ENCODE measurements at regions not wholly inside any gene's neighbourhood (a gene's known extent, or its start where the extent isn't known, plus 50 kb on each side); places are given as distances from the start of the nearest gene placed in this dataset.

- no peak for TF ChIP-seq CTCF (IDR thresholded peaks at IDR 0.05; ENCODE audit: control insufficient read depth, extremely low read depth, insufficient read depth)
- no peak for DNase-seq (ENCODE audit: low read depth)
- H3K4me3 ChIP-seq (ENCODE audit: low read depth, low read length), result no peak overlapping the region
Measured at GRCh38 chr7:142400042-142400533, 142.2 kb upstream of the PRSS58 start.

- H3K4me3 ChIP-seq (ENCODE audit: low read depth, low read length), result no peak overlapping the region
- TF ChIP-seq CTCF (IDR thresholded peaks at IDR 0.05; ENCODE audit: control insufficient read depth, extremely low read depth, insufficient read depth), result peak; percentile 22; the same call in 1 of the 2 replicates
- DNase-seq (ENCODE audit: low read depth), result no peak
Measured at GRCh38 chr7:142391191-142391992, 133.5 kb upstream of the PRSS58 start.

GRCh38 chr7:142389544-142389943 is 131.7 kb upstream of the PRSS58 start:
- no peak for DNase-seq (ENCODE audit: low read depth)
- no peak for TF ChIP-seq CTCF (IDR thresholded peaks at IDR 0.05; ENCODE audit: control insufficient read depth, extremely low read depth, insufficient read depth)
- no peak overlapping the region for H3K4me3 ChIP-seq (ENCODE audit: low read depth, low read length)

- TF ChIP-seq CTCF (IDR thresholded peaks at IDR 0.05; ENCODE audit: control insufficient read depth, extremely low read depth, insufficient read depth), result peak; percentile 68
- DNase-seq (ENCODE audit: low read depth), result peak; percentile 34
- no peak overlapping the region for H3K4me3 ChIP-seq (ENCODE audit: low read depth, low read length)
Measured at GRCh38 chr7:142385491-142386340, 127.9 kb upstream of the PRSS58 start.

- no peak overlapping the region for H3K4me3 ChIP-seq (ENCODE audit: low read depth, low read length)
- DNase-seq (ENCODE audit: low read depth), result no peak
- TF ChIP-seq CTCF (IDR thresholded peaks at IDR 0.05; ENCODE audit: control insufficient read depth, extremely low read depth, insufficient read depth), result no peak
Measured at GRCh38 chr7:142384493-142384922, 126.7 kb upstream of the PRSS58 start.

- TF ChIP-seq CTCF (IDR thresholded peaks at IDR 0.05; ENCODE audit: control insufficient read depth, extremely low read depth, insufficient read depth), result no peak
- DNase-seq (ENCODE audit: low read depth), result no peak
- H3K4me3 ChIP-seq (ENCODE audit: low read depth, low read length), result no peak overlapping the region
Measured at GRCh38 chr7:142383841-142384492, 126.1 kb upstream of the PRSS58 start.
